Erythroblast (primary cell): ENCODE measurements at regions not wholly inside any gene's neighbourhood (a gene's known extent, or its start where the extent isn't known, plus 50 kb on each side); places are given as distances from the start of the nearest gene placed in this dataset.

Experiments
- GATA1 ChIP-seq: IDR thresholded peaks from 2 replicates; pipeline ENCODE4 v1.6.1; 2011; ENCODE audit warnings: low read depth, mild to moderate bottlenecking, control low read depth, low read length, moderate library complexity
- POLR2A ChIP-seq: IDR thresholded peaks from 2 replicates; pipeline ENCODE4 v1.6.1; 2011; ENCODE audit warnings: mild to moderate bottlenecking, low read length

DNA sequence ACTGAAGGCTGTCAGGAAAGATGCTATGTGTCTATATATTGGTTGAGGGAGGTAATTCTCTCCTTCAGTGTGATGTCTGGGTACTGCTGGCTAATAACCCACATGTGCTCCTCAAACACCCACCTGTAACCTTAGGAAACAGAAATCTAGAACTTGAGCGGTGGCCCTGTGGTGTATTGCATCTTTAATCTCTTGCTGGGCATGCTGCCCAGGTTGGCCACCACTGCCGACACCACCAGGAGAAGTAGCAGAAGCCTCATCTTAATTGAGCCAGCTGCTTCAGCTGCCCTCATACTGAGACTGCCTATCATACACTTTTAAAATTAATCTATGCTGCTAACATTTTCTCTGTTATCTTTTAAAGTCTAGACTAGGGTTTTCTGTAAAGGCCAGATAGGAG is 103.5 kb upstream of the C5orf63 start:
- TF ChIP-seq POLR2A (no peak), GATA1 (no peak)
